ENCODE measurements at regions not wholly inside any gene's neighbourhood (a gene's known extent, or its start where the extent isn't known, plus 50 kb on each side); places are given as distances from the start of the nearest gene placed in this dataset.

DNA sequence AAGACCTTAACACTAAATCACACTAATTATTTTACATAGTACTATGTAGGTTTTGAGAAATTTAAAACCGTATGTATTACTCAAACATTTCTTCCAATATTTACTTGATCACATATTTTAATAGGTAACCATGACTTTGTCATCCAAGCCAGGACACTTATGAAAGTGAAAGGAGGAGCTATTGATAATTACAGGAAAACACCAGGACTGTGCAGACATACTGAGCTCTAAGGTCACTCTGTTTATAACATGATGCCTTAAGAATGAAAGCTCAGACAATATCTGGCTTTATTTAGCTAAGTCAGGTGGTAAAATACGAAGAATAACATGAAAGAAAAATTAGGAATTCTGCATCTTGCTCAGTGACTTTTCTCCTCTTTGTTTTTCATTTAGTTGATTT lies 216.0 kb upstream of the NANOGP8 start:
- TF ChIP-seq POLR2A (IDR thresholded peaks at IDR 0.05) (no peak), POLR2AphosphoS5 (IDR thresholded peaks at IDR 0.05) (no peak)
- TF ChIP-seq, protein P1, sequence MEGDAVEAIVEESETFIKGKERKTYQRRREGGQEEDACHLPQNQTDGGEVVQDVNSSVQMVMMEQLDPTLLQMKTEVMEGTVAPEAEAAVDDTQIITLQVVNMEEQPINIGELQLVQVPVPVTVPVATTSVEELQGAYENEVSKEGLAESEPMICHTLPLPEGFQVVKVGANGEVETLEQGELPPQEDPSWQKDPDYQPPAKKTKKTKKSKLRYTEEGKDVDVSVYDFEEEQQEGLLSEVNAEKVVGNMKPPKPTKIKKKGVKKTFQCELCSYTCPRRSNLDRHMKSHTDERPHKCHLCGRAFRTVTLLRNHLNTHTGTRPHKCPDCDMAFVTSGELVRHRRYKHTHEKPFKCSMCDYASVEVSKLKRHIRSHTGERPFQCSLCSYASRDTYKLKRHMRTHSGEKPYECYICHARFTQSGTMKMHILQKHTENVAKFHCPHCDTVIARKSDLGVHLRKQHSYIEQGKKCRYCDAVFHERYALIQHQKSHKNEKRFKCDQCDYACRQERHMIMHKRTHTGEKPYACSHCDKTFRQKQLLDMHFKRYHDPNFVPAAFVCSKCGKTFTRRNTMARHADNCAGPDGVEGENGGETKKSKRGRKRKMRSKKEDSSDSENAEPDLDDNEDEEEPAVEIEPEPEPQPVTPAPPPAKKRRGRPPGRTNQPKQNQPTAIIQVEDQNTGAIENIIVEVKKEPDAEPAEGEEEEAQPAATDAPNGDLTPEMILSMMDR (IDR thresholded peaks at IDR 0.05): no peak
